LoVo (cell line): ENCODE measurements at regions not wholly inside any gene's neighbourhood (a gene's known extent, or its start where the extent isn't known, plus 50 kb on each side); places are given as distances from the start of the nearest gene placed in this dataset.
A peak's percentile ranks its signal among the peaks of the same experiment; 100 is the strongest.

Source experiments
- DNase-seq: peaks from one replicate; pipeline ENCODE4 v3.0.0-alpha.2; 2016; ENCODE audit warnings: low spot score

- DNase-seq = no peak
These were observed 205.8 kb upstream of the EEA1 start for GRCh38 chr12:93134893-93135285.

DNA sequence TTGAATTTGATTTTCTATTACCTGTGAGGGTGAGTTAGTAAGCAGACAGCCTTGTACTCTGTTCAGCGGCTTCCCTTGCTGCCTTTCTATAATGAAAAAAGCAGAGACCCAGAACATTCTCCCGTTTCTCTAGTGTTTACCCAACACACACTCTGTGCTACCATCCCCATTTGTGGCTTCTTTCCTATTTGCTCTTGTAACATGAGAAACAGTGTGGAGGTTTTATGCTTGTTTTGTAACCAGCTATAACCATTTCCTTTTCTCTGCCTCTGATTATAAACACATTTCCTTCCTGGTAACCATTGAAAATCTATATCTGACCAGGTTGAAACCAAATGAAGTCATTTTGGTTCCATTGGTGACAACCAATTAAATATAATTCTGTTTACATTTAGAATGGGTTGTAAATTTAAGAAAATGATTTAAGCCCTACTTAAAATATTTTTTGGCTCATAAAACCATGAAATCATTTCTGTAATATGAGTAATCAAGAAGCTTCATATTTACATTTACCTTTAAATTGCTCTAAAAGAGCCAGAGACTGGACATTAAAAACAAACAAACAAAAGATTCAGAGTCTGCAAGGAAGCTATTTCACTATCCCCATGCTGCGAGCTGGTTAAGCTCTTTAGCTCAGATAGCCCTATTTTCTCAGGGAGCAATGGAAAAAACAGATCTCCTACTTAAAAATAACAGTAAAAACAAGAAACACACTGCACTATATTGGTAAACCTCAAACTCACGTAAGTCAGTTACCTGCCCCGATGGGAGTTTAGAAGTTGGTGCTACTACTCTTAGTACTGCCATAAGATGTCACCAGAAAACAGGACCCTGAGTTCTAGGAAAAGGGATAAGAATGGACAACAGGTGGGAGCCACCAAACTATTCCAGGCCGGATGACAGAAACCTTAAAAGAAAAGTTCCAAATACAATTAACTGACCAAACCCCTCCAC, 206.5 kb upstream of the EEA1 start:
- peak; percentile 50 for DNase-seq

- DNase-seq = no peak
These were observed 207.4 kb upstream of the EEA1 start for GRCh38 chr12:93136253-93137055.

DNA sequence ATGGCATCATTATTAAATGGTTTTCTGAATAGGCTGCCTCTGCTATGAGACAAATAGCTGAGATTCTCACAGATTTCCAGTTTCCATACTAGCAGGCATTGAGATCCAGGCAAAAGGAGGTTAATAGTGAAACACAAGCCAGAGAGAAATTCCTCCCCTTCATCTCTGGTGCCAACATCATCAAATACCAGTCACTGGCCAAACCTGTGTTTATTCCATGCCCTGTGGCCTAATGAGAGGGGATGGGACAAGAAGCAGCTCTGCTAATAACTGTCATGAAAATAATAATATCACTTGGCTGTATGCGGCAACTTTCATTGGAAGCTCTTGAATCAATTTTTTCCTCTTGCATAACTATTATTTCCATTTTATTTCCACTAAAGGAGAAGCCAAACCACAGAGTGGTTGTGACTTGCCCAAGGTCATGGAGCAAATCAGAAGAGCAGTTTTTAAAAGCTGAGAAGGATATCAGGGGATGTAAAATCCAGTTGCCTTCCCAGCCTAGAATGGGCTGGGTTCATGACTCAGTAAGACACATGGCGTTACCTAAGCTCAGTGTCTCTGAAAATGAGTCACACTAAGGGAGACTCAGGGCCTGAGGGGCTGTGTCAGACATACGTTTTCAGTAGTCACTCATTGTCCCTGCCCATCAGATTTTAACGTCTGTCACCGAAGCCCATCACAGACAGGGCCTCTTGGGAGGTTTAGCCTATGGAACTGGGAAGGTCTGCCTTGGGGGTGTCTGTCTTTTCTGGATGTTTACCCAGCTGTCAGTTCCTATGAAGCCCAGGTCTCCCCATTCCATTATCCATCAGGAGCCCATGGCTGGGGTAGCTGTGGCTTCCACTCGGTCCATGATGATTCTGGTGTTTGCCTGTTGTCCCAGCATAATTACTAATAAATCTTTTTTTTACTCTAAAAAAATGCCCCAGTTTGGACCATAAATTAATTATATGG, 208.8 kb upstream of the EEA1 start:
- peak; percentile 52 for DNase-seq

DNA sequence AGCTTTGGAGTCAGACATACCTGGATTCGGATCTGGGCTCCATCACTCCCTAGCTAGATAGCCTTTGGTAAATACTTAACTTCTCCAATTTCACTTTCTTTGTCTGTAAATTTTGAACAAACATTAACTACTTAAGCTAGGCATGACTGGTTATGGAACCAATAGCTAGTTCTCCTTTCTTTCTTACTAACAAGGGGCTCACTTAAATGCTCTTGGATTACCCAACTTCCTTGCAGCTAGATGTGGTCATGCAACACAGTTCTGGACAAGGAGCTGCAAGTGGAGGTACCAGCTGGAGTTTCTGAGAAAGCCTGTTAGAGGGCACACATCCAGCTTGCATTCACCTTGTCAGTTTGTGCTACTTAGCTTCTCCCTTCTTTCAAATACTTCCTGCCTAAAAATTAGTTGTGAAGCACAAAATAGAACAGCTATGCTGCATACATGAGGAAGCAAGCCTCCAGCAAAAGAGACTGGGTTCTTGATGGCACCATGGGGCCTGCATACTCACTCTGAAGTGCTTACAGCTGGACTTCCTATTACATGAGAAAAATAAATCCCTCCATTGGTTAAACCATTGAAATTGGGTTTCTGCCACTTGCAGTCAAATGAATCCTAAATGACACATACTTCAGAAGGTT, 210.1 kb upstream of the EEA1 start:
- DNase-seq = no peak

DNA sequence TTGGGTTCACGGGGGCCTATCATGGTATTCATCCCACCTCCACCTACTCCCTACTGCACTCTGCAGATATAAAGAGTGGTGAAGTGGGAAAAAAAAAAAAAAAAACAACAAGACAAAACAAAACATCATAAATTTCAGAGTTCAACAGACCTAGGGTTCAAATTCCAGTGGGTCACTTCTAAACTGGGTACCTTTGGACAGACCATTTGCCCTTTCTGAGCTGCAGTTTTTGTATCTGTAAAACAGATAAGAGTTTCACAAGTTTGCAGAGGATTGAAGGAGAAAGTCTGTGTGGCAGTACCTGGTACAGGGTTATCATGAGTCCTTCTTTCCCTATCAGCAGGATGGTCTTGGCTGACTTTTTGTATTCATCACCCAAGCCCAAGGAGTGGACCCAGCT, 211.2 kb upstream of the EEA1 start:
- no peak for DNase-seq

- DNase-seq = no peak
These were observed 211.7 kb upstream of the EEA1 start for GRCh38 chr12:93140801-93141200.

DNA sequence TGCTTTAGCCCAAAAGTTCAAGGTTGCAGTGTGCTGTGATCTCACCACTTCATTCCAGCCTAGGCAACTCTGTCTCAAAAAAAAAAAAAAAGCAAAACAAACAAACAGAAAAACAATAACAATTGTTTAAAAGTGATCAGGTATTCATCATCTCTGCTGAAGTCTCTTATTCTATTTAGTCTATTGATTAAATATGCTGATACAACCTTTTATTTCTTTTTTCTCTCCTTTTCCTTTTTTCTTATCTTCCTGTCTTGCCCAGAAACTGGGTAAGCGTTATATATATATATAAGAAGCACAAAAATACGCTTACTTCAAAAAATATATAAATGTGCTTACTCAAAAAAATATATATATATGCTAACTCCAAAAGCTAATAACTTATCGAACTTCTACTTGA, 213.8 kb upstream of the EEA1 start:
- DNase-seq = no peak

DNA sequence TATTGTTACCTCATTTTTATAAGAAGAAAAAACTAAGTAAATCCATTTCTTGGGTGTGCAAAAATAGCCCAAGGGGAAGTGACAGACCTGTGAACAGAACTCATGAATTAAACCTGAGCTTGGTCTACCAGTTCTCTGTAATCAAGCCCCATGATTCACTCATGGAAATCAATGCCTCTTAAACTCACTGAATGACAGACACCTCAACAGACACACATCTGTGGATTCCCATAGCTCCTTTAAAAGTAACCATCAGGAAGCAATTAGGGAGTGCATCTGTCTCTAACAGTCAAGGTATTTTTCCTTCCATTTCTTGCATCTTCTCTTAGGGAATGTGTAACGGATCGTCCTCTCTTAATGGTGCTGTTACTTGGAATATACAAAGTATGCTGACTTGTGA, 215.0 kb upstream of the EEA1 start:
- no peak for DNase-seq

GRCh38 chr12:93145086-93145485, 216.0 kb upstream of the EEA1 start:
- DNase-seq = no peak

DNA sequence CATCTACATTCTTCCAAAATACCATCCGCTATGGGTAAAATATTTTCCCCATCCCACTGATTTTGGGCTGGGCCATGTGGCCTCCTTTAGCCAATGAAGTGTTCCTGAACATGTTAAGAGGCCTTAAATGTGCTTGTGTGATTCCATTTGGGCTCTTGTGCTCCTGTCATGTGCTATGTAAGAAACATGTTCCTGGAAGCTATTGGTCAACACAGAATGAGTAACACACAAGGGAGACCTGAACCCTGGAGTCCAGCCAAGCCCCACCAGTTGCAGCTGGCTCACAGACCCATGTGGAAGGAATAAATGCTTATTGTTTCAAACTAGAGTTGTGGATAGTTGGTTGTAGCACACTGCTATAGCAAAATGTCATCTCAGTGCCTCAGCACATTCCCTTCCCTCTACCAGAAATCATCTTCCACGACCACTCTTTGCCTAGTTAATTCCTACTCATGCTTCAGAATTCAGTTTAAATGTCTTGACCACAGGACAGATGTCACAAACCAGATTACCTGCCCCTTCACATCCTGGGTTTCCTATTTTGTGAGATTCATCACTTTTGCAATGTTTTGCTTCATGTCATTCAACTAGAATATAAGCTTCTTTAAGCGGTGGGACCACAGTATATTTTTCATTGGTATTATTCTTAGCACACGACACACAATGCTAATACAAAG, 217.3 kb upstream of the EEA1 start:
- DNase-seq = no peak

DNA sequence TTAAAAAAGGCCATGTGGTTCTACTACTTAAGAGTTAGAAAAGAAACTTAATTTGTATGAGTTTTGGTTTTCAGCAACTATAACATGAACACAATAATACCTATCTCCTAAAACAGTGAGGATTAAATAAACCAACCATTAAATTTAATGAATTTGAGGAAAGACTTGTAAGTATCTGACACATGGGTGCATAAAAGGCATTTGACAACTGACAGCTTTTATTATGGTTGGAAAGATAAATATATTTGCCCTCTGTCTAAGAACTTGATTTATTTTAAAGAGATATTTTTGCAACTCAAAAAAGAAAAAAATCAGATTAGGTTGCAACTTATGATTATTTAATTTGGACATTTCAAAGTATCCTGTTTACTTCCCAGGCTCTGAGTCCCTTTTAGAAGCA, 217.9 kb upstream of the EEA1 start:
- DNase-seq = no peak

DNA sequence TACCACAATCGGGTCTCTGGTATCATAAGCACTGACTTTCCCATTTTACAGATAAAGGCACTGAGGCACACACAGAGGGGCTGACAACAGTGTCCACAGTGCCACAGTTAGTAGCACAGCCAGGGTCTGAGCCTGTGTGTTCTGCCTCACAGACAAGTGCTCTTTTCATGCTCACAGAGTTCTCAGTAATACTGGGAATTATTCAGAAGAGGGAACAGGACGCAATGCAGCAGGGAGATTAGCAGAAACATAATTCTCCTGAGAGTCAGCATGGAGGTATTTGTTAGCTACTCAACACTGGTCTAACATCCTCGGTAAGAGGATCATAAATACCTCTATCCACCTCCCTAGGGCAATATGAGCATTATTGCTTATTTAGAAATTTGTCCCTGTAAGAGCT, 219.3 kb upstream of the EEA1 start:
- DNase-seq = no peak

DNA sequence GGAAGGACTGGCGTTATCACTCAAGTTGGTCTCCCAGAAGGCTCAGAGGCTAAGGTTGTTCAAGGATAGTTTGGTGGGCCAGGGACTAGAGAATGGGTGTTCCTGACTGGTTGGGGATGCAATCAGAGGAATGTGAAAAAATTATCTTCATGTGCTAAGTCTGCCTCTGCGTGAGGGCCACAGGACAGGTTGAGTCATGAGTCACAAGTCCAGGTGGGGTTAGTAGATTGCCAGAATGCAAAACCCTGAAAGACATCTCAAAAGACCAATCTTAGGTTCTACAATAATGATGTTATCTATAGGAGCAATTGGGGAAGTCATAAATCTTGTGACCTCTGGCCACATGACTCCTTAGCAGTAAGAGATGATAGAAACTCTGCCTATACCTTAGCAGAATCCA, 220.1 kb upstream of the EEA1 start:
- DNase-seq = peak; percentile 26

- DNase-seq = no peak
These were observed 222.1 kb upstream of the EEA1 start for GRCh38 chr12:93151079-93151762.

- no peak for DNase-seq
These were observed 223.5 kb upstream of the EEA1 start for GRCh38 chr12:93152617-93153016.

GRCh38 chr12:93153321-93153720, 224.2 kb upstream of the EEA1 start:
- DNase-seq = no peak

DNA sequence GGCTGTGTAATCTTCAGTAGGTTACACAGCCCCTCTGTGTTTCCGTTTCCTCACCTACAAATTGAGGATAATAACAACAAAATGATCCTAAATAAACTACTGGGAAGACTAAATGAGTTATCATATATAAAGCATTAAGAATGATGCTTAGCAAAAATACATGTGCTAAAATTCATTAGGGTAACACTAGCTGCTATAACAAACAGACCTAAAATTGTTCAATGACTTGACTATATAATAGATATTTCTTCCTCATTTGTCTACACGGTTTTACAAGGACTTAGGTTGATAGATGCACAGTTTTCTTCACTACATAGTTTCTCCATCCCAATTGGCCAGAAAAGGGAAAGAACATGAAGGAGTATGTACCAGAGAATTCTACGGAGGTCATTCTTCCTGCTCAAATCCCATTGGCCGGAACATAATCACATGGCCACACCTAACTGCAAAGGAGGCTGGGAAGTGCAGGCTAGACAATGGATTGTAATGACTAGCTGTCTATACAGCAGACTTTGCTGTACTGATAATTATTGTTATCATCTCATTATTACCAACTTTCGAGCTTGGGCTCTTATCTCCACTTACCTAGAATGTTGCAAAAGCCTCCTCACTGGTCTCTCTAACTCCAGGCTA, 223.5 kb upstream of the NUDT4 start:
- DNase-seq = no peak

DNA sequence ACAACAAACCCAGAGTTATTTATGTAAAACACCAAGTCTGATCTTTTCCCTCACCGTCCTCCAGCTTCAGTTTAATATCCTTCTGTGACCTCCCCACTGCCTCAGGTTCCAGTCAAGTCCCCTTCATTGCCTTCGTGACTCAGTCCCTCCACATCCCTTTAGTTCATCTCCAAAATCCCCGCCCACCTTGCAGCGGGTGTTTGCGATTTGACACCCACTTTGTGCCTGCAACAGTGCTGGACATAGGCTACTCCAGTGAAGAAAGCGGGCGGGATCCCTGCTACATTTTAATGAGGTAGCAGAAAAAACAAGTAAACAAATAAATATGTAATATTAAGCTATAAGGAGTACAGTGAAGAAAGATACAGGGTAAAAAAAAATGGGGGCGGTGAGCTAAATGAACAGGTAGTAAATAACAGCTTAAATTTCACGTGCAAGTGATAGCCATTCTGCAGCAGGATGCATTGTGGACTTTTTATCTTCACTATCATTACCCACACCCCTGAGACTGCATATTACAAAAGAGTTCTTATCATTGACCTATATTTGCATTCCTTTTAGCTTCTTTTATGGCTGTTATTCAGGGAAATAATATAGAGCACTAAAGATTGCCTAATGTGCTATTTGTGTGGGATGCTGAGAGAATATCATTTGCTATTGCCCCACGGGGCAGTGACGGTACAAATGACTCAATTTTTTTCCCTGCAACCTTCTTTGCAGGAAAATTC, 222.8 kb upstream of the NUDT4 start:
- peak; percentile 71 for DNase-seq
